ENCODE measurements at regions not wholly inside any gene's neighbourhood (a gene's known extent, or its start where the extent isn't known, plus 50 kb on each side); places are given as distances from the start of the nearest gene placed in this dataset.

DNA sequence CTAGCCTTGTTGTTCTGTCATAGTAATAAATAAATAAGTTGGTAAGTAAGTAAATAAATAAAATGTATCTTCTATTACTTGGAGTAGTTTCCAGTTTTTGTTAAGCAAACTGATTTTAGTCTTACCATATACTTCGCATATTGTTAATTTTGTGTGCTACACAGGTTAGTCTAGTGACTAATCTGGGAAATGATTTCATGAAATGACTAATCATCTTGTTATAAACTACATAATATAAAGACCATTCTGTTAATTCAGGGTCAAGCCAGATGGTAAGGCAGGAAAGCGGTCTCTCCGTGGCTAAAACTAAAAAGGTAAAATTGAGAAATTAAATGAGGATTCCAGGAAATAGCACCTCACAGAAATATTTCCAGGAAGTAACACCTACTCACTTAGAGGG is 58.5 kb upstream of the FOXP2 start:
- Histone ChIP-seq H3K4me1 (ENCODE audit: control insufficient read depth in 4 of 4, insufficient read depth in 4 of 4, low read length in 3 of 4) (no peaks in the 10 kb centered on the region), H3K9ac (ENCODE audit: low read depth in 1 of 2, low read length in 2 of 2) (no peak overlapping the region), H3K27me3 (ENCODE audit: control insufficient read depth in 4 of 4, insufficient read depth in 4 of 4, low read length in 3 of 4) (no peaks in the 10 kb centered on the region), H3K4me3 (ENCODE audit: low read depth in 1 of 3, low read length in 3 of 3) (no peak overlapping the region), H3K36me3 (ENCODE audit: control insufficient read depth in 4 of 4, insufficient read depth in 3 of 4, low read depth in 1 of 4, low read length in 3 of 4) (no peaks in the 10 kb centered on the region), H3K27ac (ENCODE audit: low read depth in 1 of 2, low read length in 2 of 2) (no peak overlapping the region), H3K9me3 (ENCODE audit: control insufficient read depth in 4 of 4, low read length in 3 of 4) (no peaks in the 10 kb centered on the region)
- no peak for TF ChIP-seq JUND (IDR thresholded peaks at IDR 0.05)
- TF ChIP-seq, protein P1, sequence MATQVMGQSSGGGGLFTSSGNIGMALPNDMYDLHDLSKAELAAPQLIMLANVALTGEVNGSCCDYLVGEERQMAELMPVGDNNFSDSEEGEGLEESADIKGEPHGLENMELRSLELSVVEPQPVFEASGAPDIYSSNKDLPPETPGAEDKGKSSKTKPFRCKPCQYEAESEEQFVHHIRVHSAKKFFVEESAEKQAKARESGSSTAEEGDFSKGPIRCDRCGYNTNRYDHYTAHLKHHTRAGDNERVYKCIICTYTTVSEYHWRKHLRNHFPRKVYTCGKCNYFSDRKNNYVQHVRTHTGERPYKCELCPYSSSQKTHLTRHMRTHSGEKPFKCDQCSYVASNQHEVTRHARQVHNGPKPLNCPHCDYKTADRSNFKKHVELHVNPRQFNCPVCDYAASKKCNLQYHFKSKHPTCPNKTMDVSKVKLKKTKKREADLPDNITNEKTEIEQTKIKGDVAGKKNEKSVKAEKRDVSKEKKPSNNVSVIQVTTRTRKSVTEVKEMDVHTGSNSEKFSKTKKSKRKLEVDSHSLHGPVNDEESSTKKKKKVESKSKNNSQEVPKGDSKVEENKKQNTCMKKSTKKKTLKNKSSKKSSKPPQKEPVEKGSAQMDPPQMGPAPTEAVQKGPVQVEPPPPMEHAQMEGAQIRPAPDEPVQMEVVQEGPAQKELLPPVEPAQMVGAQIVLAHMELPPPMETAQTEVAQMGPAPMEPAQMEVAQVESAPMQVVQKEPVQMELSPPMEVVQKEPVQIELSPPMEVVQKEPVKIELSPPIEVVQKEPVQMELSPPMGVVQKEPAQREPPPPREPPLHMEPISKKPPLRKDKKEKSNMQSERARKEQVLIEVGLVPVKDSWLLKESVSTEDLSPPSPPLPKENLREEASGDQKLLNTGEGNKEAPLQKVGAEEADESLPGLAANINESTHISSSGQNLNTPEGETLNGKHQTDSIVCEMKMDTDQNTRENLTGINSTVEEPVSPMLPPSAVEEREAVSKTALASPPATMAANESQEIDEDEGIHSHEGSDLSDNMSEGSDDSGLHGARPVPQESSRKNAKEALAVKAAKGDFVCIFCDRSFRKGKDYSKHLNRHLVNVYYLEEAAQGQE (IDR thresholded peaks at IDR 0.05): no peak
- TF ChIP-seq RXRA (IDR thresholded peaks at IDR 0.05): no peak
- TF ChIP-seq HNF4A (conservative IDR thresholded peaks at IDR 0.05): no peak
- TF ChIP-seq, protein P2, sequence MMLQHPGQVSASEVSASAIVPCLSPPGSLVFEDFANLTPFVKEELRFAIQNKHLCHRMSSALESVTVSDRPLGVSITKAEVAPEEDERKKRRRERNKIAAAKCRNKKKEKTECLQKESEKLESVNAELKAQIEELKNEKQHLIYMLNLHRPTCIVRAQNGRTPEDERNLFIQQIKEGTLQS (IDR thresholded peaks at IDR 0.05): no peak
- no peak for TF ChIP-seq TAF1 (conservative IDR thresholded peaks at IDR 0.05)
- no peak for TF ChIP-seq CTCF (IDR thresholded peaks at IDR 0.05; ENCODE audit: low read depth, low read length, missing input control)
- no peak for DNase-seq (ENCODE audit: low spot score)
- 92% methylated on average over 3 of the region's 3 CpGs for WGBS

DNA sequence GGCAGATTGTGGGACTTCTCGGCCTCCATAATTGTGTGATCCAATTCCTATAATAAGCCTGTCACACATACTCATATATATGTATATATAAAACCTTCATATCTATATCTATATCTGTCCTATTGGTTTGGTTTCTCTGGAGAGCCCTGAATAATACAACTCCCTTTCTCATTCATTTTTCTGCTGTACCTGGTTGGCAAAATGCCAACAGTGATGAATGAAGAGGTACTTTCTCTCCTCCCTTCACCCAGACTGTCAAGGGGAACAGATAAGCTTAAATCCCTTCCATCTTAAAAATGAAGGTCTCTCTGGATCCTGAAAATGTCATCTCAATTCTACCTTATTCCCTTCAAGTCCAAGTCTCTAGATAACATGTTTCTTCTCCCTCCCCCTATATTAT is 60.3 kb upstream of the FOXP2 start:
- Histone ChIP-seq H3K4me1 (ENCODE audit: control insufficient read depth in 4 of 4, insufficient read depth in 4 of 4, low read length in 3 of 4) (no peaks in the 10 kb centered on the region), H3K9me3 (ENCODE audit: control insufficient read depth in 4 of 4, low read length in 3 of 4) (no peaks in the 10 kb centered on the region), H3K27me3 (ENCODE audit: control insufficient read depth in 4 of 4, insufficient read depth in 4 of 4, low read length in 3 of 4) (no peaks in the 10 kb centered on the region), H3K9ac (ENCODE audit: low read depth in 1 of 2, low read length in 2 of 2) (no peak overlapping the region), H3K36me3 (ENCODE audit: control insufficient read depth in 4 of 4, insufficient read depth in 3 of 4, low read depth in 1 of 4, low read length in 3 of 4) (no peaks in the 10 kb centered on the region), H3K4me3 (ENCODE audit: low read depth in 1 of 3, low read length in 3 of 3) (no peak overlapping the region), H3K27ac (ENCODE audit: low read depth in 1 of 2, low read length in 2 of 2) (no peak overlapping the region)
- WGBS: 93% methylated on average over 1 of the region's 1 CpG
- TF ChIP-seq RXRA (IDR thresholded peaks at IDR 0.05) (no peak), SP1 (IDR thresholded peaks at IDR 0.05) (no peak), TAF1 (conservative IDR thresholded peaks at IDR 0.05) (no peak)
- TF ChIP-seq, protein P1 (IDR thresholded peaks at IDR 0.05): no peak
- DNase-seq (ENCODE audit: low spot score): no peak

Measured in liver (tissue), 8 donors.